NB4 (cell line): ENCODE measurements at regions not wholly inside any gene's neighbourhood (a gene's known extent, or its start where the extent isn't known, plus 50 kb on each side); places are given as distances from the start of the nearest gene placed in this dataset.
A peak's percentile ranks its signal among the peaks of the same experiment; 100 is the strongest.

Experiments used
- DNase-seq: peaks from one replicate; pipeline ENCODE4 v3.0.0; 2010; ENCODE audit warnings: low read depth
- H3K4me3 ChIP-seq: one replicate; pipeline ENCODE4 v1.5.1; 2011; ENCODE audit warnings: mild to moderate bottlenecking, low read depth, low read length, moderate library complexity
- MYC ChIP-seq: IDR thresholded peaks from 2 replicates; pipeline ENCODE4 v1.6.1; 2011; ENCODE audit warnings: low read depth, low read length
- POLR2A ChIP-seq: IDR thresholded peaks from 2 replicates; pipeline ENCODE4 v1.6.1; 2011; ENCODE audit warnings: mild to moderate bottlenecking; ENCODE audit not compliant: insufficient read length; ENCODE audit errors: extremely low read depth
- TF ChIP-seq, protein P1 (sequence below): IDR thresholded peaks from 2 replicates; pipeline ENCODE4 v1.6.1; 2011; ENCODE audit warnings: low read depth, low read length
- TF ChIP-seq, protein P2 (sequence below): IDR thresholded peaks from one replicate; pipeline ENCODE4 v1.5.1; 2012; ENCODE audit warnings: low read depth, low read length

DNA sequence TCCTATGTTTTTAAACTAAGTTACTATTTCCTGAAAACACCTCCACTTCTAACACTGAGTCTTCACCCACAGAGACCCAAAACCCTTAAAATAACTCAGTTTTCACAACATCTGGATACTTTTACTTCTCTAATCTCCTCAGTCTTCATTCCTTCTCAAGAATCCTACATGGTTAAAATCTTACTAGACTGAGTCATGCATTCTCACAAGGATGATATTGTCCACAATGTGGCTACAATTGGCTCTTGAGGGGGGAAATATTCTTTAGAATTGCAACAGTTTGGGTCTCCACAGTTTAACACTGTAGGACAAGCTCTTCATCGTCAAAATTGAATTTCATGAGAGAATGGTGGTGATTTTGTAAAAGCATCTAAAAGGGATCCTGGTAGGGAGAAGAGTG, 397.1 kb downstream of the SLITRK5 start:
- TF ChIP-seq, protein P1, sequence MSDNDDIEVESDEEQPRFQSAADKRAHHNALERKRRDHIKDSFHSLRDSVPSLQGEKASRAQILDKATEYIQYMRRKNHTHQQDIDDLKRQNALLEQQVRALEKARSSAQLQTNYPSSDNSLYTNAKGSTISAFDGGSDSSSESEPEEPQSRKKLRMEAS = no peak
- TF ChIP-seq, protein P2, sequence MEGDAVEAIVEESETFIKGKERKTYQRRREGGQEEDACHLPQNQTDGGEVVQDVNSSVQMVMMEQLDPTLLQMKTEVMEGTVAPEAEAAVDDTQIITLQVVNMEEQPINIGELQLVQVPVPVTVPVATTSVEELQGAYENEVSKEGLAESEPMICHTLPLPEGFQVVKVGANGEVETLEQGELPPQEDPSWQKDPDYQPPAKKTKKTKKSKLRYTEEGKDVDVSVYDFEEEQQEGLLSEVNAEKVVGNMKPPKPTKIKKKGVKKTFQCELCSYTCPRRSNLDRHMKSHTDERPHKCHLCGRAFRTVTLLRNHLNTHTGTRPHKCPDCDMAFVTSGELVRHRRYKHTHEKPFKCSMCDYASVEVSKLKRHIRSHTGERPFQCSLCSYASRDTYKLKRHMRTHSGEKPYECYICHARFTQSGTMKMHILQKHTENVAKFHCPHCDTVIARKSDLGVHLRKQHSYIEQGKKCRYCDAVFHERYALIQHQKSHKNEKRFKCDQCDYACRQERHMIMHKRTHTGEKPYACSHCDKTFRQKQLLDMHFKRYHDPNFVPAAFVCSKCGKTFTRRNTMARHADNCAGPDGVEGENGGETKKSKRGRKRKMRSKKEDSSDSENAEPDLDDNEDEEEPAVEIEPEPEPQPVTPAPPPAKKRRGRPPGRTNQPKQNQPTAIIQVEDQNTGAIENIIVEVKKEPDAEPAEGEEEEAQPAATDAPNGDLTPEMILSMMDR = no peak
- TF ChIP-seq POLR2A = no peak
- TF ChIP-seq MYC = no peak
- no peak overlapping the region for H3K4me3 ChIP-seq
- DNase-seq = no peak

DNA sequence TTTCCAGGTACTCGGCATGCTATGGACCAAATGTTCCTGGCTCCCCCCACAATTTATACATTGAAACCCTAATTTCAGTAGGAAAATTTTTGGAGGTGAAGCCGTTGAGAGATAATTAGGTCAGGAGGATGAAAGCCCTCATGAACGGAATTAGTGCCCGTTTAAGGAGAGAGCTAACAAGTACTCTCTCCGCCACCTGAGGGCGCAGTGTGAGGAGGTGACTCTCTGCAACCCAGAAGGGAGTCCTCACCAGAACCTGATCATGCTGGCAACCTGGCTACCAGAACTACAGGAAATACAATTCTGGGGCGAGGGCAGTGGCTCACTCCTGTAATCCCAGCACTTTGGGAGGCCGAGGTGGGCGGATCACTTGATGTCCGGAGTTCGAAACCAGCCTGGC, 397.8 kb downstream of the SLITRK5 start:
- peak; percentile 40 for DNase-seq
- no peak for TF ChIP-seq POLR2A
- TF ChIP-seq, protein P2 = peak; percentile 45
- H3K4me3 ChIP-seq = no peak overlapping the region

DNA sequence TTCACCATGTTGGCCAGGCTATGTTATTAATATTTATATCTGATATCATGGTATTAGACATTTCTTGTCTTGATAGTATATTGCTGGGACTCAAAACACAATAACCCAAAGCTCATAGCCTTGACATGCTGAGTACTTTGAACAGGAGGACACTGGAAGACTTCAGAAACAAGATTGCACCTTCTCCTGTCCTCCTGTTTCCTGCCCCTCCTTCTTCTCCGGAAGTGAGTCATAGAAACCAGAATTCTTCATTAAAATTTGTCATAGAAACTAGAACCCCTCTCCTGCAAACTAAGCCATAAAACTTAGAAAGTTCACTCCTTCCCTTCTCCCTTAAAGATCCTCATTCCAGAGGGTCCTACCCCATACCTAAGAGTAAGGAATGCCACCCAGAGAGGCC, 400.2 kb downstream of the SLITRK5 start:
- no peak for TF ChIP-seq MYC
- TF ChIP-seq, protein P1 = no peak
- no peak for TF ChIP-seq POLR2A
- TF ChIP-seq, protein P2 = no peak
- H3K4me3 ChIP-seq = no peak overlapping the region
- DNase-seq = peak; percentile 39

DNA sequence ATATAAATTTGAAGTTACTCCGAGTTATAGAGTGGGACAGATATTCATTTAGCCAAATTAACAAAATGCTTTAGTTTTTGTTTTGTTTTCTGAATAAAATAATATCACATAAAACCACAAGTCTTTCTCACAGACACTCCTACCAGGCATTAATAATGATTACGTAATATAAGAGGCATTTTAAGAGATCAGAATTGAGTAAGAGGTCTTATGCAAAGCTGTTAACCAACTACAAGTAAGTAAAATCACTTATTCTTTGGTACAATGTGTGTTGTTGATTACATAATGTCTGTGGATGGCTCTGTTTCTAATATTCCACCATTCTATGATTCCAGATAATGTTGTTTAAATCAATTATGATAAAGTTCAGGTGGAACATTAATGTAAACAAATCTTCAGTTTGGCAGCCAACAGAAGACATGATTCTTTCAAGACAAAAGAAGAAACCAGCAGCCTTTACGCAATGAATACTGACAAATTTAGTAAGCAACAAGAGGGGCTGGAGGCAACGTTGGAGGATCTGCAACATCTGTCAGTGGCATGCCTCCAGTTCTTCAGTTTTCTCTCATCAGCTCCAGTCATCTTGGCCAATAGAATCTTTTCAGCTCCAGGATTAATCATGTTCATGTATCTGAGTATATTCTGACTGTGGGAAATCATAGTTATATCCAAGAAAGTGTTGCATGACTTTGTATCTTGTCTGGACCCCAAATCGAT, 403.8 kb downstream of the SLITRK5 start:
- TF ChIP-seq, protein P2 = no peak
- TF ChIP-seq, protein P1 = no peak
- DNase-seq = peak; percentile 53
- no peak overlapping the region for H3K4me3 ChIP-seq

DNA sequence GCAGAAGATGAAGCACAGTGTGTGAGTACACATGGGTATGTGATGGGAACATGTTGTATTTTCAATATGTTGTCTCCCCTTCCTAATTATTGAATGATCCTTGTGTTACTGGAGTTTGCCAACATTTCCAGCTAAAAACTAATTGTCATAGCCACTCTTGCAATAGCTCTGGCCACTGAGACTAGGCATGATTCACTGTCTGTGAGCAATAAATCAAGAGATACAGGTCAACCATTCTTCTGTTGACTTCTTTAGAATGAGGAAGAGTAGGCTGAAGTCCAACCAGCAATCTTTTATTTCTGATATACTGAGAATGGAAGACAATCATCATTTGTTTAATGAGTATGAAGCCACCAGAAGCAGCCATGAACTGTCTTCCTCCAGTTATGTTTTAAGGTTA, 413.9 kb downstream of the SLITRK5 start:
- no peak for DNase-seq

More for the DNA sequence above, 413.9 kb downstream of the SLITRK5 start:
- no peak for TF ChIP-seq MYC
- TF ChIP-seq, protein P1 = no peak
- TF ChIP-seq POLR2A = no peak
- TF ChIP-seq, protein P2 = no peak
- no peak overlapping the region for H3K4me3 ChIP-seq
